RWPE2 (cell line): ENCODE measurements at regions not wholly inside any gene's neighbourhood (a gene's known extent, or its start where the extent isn't known, plus 50 kb on each side); places are given as distances from the start of the nearest gene placed in this dataset.

Source experiments
- ATAC-seq: fragments of 200-7000 bp; cut with Tn5 transposase; 3 replicates; pipeline ENCODE4 v1.9.1; 2021; ENCODE audit warnings: low read depth
- DNase-seq: peaks from one replicate; pipeline ENCODE4 v3.0.0-alpha.2; 2020; ENCODE audit warnings: low spot score
- H3K27ac ChIP-seq: fragments of 450-650 bp; 2 replicates; pipeline ENCODE4 v1.5.1; 2017; ENCODE audit warnings: mild to moderate bottlenecking; ENCODE audit not compliant: poor library complexity, severe bottlenecking
- H3K27me3 ChIP-seq: fragments of 250-450 bp; sonication (Bioruptor Pico); 2 replicates; pipeline ENCODE4 v1.5.1; 2021; ENCODE audit warnings: mild to moderate bottlenecking, moderate library complexity; ENCODE audit not compliant: insufficient read depth, poor library complexity, severe bottlenecking
- H3K36me3 ChIP-seq: fragments of 250-450 bp; sonication (Bioruptor Pico); 2 replicates; pipeline ENCODE4 v1.5.1; 2020; ENCODE audit warnings: low read depth, mild to moderate bottlenecking, moderate library complexity
- H3K4me1 ChIP-seq: fragments of 250-450 bp; sonication (Bioruptor Pico); 2 replicates; pipeline ENCODE4 v1.5.1; 2021; ENCODE audit warnings: mild to moderate bottlenecking, moderate library complexity; ENCODE audit not compliant: insufficient read depth, poor library complexity, severe bottlenecking
- H3K4me3 ChIP-seq: fragments of 250-450 bp; sonication (Bioruptor Pico); 2 replicates; pipeline ENCODE4 v1.5.1; 2021; ENCODE audit warnings: mild to moderate bottlenecking, moderate library complexity; ENCODE audit not compliant: severe bottlenecking
- H3K9me3 ChIP-seq: fragments of 250-450 bp; sonication (Bioruptor Pico); 2 replicates; pipeline ENCODE4 v1.5.1; 2021; ENCODE audit warnings: mild to moderate bottlenecking, moderate library complexity; ENCODE audit not compliant: severe bottlenecking
- CTCF ChIP-seq: fragments of 450-650 bp; IDR thresholded peaks from one replicate; pipeline ENCODE4 v1.5.1; 2017; ENCODE audit warnings: mild to moderate bottlenecking, moderate library complexity; ENCODE audit not compliant: poor library complexity, severe bottlenecking

- DNase-seq (no peak), ATAC-seq (no peak)
- TF ChIP-seq CTCF = no peak
- H3K36me3 ChIP-seq = no peaks in the 10 kb centered on the region
- no peaks in the 10 kb centered on the region for H3K27me3 ChIP-seq
- H3K27ac ChIP-seq = no peak overlapping the region
- H3K4me1 ChIP-seq = no peaks in the 10 kb centered on the region
- H3K4me3 ChIP-seq = no peak overlapping the region
- no peaks in the 10 kb centered on the region for H3K9me3 ChIP-seq
Measured at GRCh38 chr5:38643616-38644015, 87.2 kb upstream of the LIFR start.

- ATAC-seq (no peak), DNase-seq (no peak)
- H3K27me3 ChIP-seq = no peaks in the 10 kb centered on the region
- TF ChIP-seq CTCF = no peak
- H3K4me1 ChIP-seq = no peaks in the 10 kb centered on the region
- H3K27ac ChIP-seq = no peak overlapping the region
- H3K4me3 ChIP-seq = no peak overlapping the region
- H3K36me3 ChIP-seq = no peaks in the 10 kb centered on the region
- H3K9me3 ChIP-seq = no peaks in the 10 kb centered on the region
Measured at GRCh38 chr5:38645508-38645907, 89.1 kb upstream of the LIFR start.

- Histone ChIP-seq H3K4me1 (peaks cover 7% of the 10 kb centered on the region), H3K9me3 (no peaks in the 10 kb centered on the region), H3K27ac (no peak overlapping the region), H3K27me3 (no peaks in the 10 kb centered on the region), H3K36me3 (no peaks in the 10 kb centered on the region), H3K4me3 (no peak overlapping the region)
- DNase-seq (no peak), ATAC-seq (no peak)
- no peak for TF ChIP-seq CTCF
Measured at GRCh38 chr5:38648703-38649291, 92.4 kb upstream of the LIFR start.

- no peak for TF ChIP-seq CTCF
- Histone ChIP-seq H3K4me3 (no peak overlapping the region), H3K9me3 (no peaks in the 10 kb centered on the region), H3K27me3 (no peaks in the 10 kb centered on the region), H3K36me3 (no peaks in the 10 kb centered on the region), H3K27ac (no peak overlapping the region), H3K4me1 (peaks cover 7% of the 10 kb centered on the region)
- DNase-seq = no peak
- 0 out of 3 replicates have a peak, but pooled peaks have one; percentile 19 for ATAC-seq
Measured at GRCh38 chr5:38650540-38650939, 94.1 kb upstream of the LIFR start.

GRCh38 chr5:38650946-38651345 is 94.5 kb upstream of the LIFR start:
- no peaks in the 10 kb centered on the region for H3K36me3 ChIP-seq

More at GRCh38 chr5:38650946-38651345, 94.5 kb upstream of the LIFR start:
- no peak for TF ChIP-seq CTCF
- H3K9me3 ChIP-seq = no peaks in the 10 kb centered on the region
- DNase-seq = no peak
- no peaks in the 10 kb centered on the region for H3K27me3 ChIP-seq
- ATAC-seq = peak; percentile 76
- H3K27ac ChIP-seq = no peak overlapping the region
- no peak overlapping the region for H3K4me3 ChIP-seq
- peaks cover 7% of the 10 kb centered on the region for H3K4me1 ChIP-seq
